A549 (cell line): ENCODE measurements at regions not wholly inside any gene's neighbourhood (a gene's known extent, or its start where the extent isn't known, plus 50 kb on each side); places are given as distances from the start of the nearest gene placed in this dataset.

Experiments
- ATAC-seq, 2 experiments: fragments of 200-7000 bp in 1 of 2; fragments of >200 bp in 1 of 2; cut with Nextera tagmentation in 1 of 2; cut with Tn5 transposase in 1 of 2; 3 replicates each; pipeline versions ENCODE4 v1.8.0 to v1.9.1; 2018 to 2020; ENCODE audit warnings: mild to moderate bottlenecking in 1 of 2, moderate library complexity in 1 of 2
- CTCF ChIA-PET: fragments of 300-600 bp; sonication (Branson Sonifier 250); formaldehyde crosslinking; extraction: SDS; loops from one replicate; lab custom pipeline; 2021; ENCODE audit warnings: antibody characterized with exemption, inconsistent platforms; lab: Yijun Ruan, JAX
- POLR2A ChIA-PET: fragments of 350-600 bp; formaldehyde crosslinking; extraction: SDS; loops from one replicate; lab custom pipeline; 2021; ENCODE audit warnings: antibody characterized with exemption, inconsistent platforms; lab: Yijun Ruan, JAX
- DNase-seq, 2 experiments: peaks; one replicate each; pipeline versions ENCODE4 v3.0.0 to v3.0.0-alpha.2; 2011 to 2016; ENCODE audit warnings: low read depth in 1 of 2, low spot score in 1 of 2
- FAIRE-seq: peaks from 2 replicates; lab custom pipeline; 2011; peaks lifted over from hg19 to GRCh38; lab: Jason Lieb, UNC
- H3K27ac ChIP-seq, 2 experiments: fragments of >200 bp; sonication (Bioruptor Twin); formaldehyde crosslinking; 3 replicates each; pipeline ENCODE4 v1.5.1; 2016 to 2017
- H3K4me1 ChIP-seq: fragments of >200 bp; sonication (Bioruptor Twin); formaldehyde crosslinking; 3 replicates; pipeline ENCODE4 v1.6.1; 2016
- H3K4me2 ChIP-seq: fragments of >200 bp; sonication (Bioruptor Twin); formaldehyde crosslinking; 3 replicates; pipeline ENCODE4 v1.6.1; 2016
- H3K4me3 ChIP-seq: fragments of >200 bp; sonication (Bioruptor Twin); formaldehyde crosslinking; 3 replicates; pipeline ENCODE4 v1.5.1; 2016
- H3K9me3 ChIP-seq: fragments of >200 bp; sonication (Bioruptor Twin); formaldehyde crosslinking; 3 replicates; pipeline ENCODE4 v1.6.1; 2016
- CHD4 ChIP-seq: fragments of 200-600 bp; sonication (generic); IDR thresholded peaks from 2 replicates; pipeline ENCODE4 v1.6.1; 2016; ENCODE audit warnings: antibody characterized with exemption, mild to moderate bottlenecking, borderline replicate concordance
- EHMT2 ChIP-seq: fragments of 200-600 bp; sonication (generic); IDR thresholded peaks from 2 replicates; pipeline ENCODE4 v1.6.1; 2016; ENCODE audit warnings: antibody characterized with exemption, low read depth, mild to moderate bottlenecking, moderate library complexity
- FOXS1 ChIP-seq: fragments of 250-450 bp; sonication (Bioruptor Pico); IDR thresholded peaks from 2 replicates; pipeline ENCODE4 v1.5.0; 2020; ENCODE audit warnings: mild to moderate bottlenecking, moderate library complexity
- HOXA7 ChIP-seq: fragments of 250-450 bp; sonication (Bioruptor Pico); IDR thresholded peaks from 2 replicates; pipeline ENCODE4 v1.5.0; 2020; ENCODE audit warnings: mild to moderate bottlenecking, moderate library complexity
- HOXB13 ChIP-seq: fragments of 250-450 bp; sonication (Bioruptor Pico); IDR thresholded peaks from 2 replicates; pipeline ENCODE4 v1.5.0; 2020; ENCODE audit warnings: low read depth, mild to moderate bottlenecking, moderate library complexity
- JUNB ChIP-seq: fragments of >200 bp; sonication (Bioruptor Twin); formaldehyde crosslinking; IDR thresholded peaks from 2 replicates; pipeline ENCODE4 v1.6.1; 2016
- NFE2L2 ChIP-seq: fragments of 150-350 bp; conservative IDR thresholded peaks from 2 replicates; pipeline ENCODE4 v1.6.1; 2014; ENCODE audit warnings: low read length
- POLR2AphosphoS2 ChIP-seq: conservative IDR thresholded peaks from 2 replicates; pipeline ENCODE4 v1.6.1; 2012; ENCODE audit warnings: low read length, improper control_type of control experiment, inconsistent platforms
- RAD21 ChIP-seq, 2 experiments: fragments of >200 bp in 1 of 2; sonication (Bioruptor Twin) in 1 of 2; formaldehyde crosslinking in 1 of 2; IDR thresholded peaks in 1 of 2; conservative IDR thresholded peaks in 1 of 2; 2 replicates in 1 of 2; 3 replicates in 1 of 2; pipeline ENCODE4 v1.6.1; 2012 to 2018; ENCODE audit warnings: inconsistent platforms in 1 of 2
- RFX5 ChIP-seq: fragments of 450-650 bp; IDR thresholded peaks from 2 replicates; pipeline ENCODE4 v1.7.1; 2014; ENCODE audit warnings: antibody characterized with exemption, mild to moderate bottlenecking, moderate library complexity
- RNF2 ChIP-seq: fragments of 200-600 bp; sonication (generic); IDR thresholded peaks from 2 replicates; pipeline ENCODE4 v1.6.1; 2016; ENCODE audit warnings: low read depth, mild to moderate bottlenecking, antibody characterized with exemption, moderate library complexity, borderline replicate concordance
- SMC3 ChIP-seq: fragments of >200 bp; sonication (Bioruptor Twin); formaldehyde crosslinking; IDR thresholded peaks from 3 replicates; pipeline ENCODE4 v1.6.1; 2018; ENCODE audit warnings: inconsistent platforms
- ZSCAN20 ChIP-seq: fragments of 250-450 bp; sonication (Bioruptor Pico); IDR thresholded peaks from 2 replicates; pipeline ENCODE4 v1.8.0; 2022; ENCODE audit warnings: mild to moderate bottlenecking, moderate library complexity
- WGBS: methylation state at CpG from one replicate; pipeline ENCODE4 v1.1.6; 2017; ENCODE audit errors: missing lambda C conversion rate; 5-methylcytosine and 5-hydroxymethylcytosine counted together
- TF ChIP-seq, protein P1 (sequence below): IDR thresholded peaks from 2 replicates; pipeline ENCODE4 v1.6.1; 2012
- TF ChIP-seq, protein P2 (sequence below): fragments of 250-450 bp; sonication (Bioruptor Pico); IDR thresholded peaks from 2 replicates; pipeline ENCODE4 v1.5.0; 2021; ENCODE audit warnings: mild to moderate bottlenecking, moderate library complexity, borderline replicate concordance
- TF ChIP-seq, protein P3 (sequence below): fragments of 250-450 bp; sonication (Bioruptor Pico); IDR thresholded peaks from 2 replicates; pipeline ENCODE4 v1.5.0; 2020; ENCODE audit warnings: low read depth, mild to moderate bottlenecking, moderate library complexity
- TF ChIP-seq, protein P4 (sequence below): IDR thresholded peaks from 2 replicates; pipeline ENCODE4 v1.6.1; 2012

DNA sequence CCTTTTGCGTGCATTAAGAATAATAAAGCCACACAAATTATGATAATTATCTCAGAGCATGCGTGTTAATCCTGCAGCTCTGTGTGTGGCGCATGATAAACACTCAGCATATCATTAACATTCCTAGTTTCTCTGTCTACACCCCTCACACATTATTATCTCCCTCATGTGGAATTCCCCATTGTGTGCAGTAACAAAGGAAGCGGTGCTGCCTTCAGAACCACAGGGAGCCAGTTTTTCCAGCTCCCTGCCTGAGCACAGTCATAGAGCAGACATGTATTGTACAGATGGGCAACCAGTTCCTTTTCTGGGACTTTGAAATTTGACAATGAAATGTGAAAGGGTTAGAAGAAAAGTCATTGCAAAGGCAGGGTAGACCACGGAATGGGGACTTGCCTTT, 1365.5 kb upstream of the CDH9 start:
- H3K27ac ChIP-seq = no peak overlapping the region; a peak in 1 of 6 replicates
- no peaks in the 10 kb centered on the region for H3K9me3 ChIP-seq
- H3K4me2 ChIP-seq = no peak overlapping the region
- H3K4me3 ChIP-seq = no peak overlapping the region
- peaks cover 13% of the 10 kb centered on the region; the same call in 2 of the 3 replicates for H3K4me1 ChIP-seq
- FAIRE-seq (no peak), ATAC-seq (no peak), DNase-seq (no peak)
- whole genome bisulfite sequencing = 68% methylated on average over 5 of the region's 5 CpGs
- ChIA-PET CTCF (interaction anchor here (1.4 kb wide), 1 partner anchor 58 kb away, joined by 5 read pairs; no protein-coding TSS in a partner anchor), POLR2A (no interaction called here)
- no peak for TF ChIP-seq JUNB
- TF ChIP-seq, protein P1, sequence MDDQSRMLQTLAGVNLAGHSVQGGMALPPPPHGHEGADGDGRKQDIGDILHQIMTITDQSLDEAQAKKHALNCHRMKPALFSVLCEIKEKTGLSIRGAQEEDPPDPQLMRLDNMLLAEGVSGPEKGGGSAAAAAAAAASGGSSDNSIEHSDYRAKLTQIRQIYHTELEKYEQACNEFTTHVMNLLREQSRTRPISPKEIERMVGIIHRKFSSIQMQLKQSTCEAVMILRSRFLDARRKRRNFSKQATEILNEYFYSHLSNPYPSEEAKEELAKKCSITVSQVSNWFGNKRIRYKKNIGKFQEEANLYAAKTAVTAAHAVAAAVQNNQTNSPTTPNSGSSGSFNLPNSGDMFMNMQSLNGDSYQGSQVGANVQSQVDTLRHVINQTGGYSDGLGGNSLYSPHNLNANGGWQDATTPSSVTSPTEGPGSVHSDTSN = no peak

DNA sequence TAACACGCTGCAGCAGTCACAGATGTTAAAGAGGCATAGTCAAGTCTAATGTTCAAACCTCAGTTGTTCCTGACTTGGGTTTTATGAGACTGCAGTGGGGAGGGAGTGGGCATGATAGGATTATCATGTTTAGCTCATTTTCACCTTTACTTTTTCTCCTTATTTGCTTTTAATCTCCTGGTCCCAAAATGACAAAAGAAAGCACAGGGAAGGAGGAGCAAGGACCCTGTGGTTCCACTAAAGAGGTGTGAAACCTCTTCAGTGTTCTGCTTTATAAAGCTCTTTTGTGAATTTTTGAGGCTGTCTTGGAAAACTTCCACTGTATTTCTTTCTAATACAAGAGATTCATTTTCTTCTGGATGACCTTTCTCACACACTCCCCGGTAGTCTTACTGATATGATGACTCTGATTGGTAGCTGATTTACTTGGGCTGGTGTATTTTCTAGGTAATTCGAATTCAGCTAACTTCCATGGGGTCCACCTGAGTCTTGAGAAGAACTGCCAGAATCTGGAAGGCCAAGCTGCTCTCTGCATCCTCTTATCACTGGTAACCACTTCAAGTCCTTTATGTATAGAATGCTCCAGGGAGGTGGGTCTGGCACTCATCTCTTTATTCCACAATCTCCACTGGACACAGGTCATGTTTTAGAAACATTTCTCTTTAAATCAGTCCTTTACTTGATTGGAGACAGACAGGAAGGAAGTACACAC, 1364.4 kb upstream of the CDH9 start:
- Histone ChIP-seq H3K4me1 (peaks cover 5% of the 10 kb centered on the region; the same call in 2 of the 3 replicates), H3K27ac (no peak overlapping the region), H3K4me3 (no peak overlapping the region), H3K9me3 (no peaks in the 10 kb centered on the region), H3K4me2 (no peak overlapping the region)
- no peak for ATAC-seq
- no peak for FAIRE-seq
- DNase-seq = no peak
- WGBS = 31% methylated on average over 3 of the region's 3 CpGs
- TF ChIP-seq, protein P1 = no peak
- TF ChIP-seq RAD21 (conservative IDR thresholded peaks at IDR 0.05 in 1 of 2, IDR thresholded peaks at IDR 0.05 in 1 of 2) (no peak), HOXB13 (CRISPR knock-in tag) (no peak), NFE2L2 (no peak), RNF2 (no peak), FOXS1 (CRISPR knock-in tag) (no peak), EHMT2 (no peak), HOXA7 (CRISPR knock-in tag) (no peak), SMC3 (no peak), ZSCAN20 (CRISPR knock-in tag) (no peak), RFX5 (no peak), POLR2AphosphoS2 (no peak), CHD4 (no peak)
- TF ChIP-seq, protein P2, sequence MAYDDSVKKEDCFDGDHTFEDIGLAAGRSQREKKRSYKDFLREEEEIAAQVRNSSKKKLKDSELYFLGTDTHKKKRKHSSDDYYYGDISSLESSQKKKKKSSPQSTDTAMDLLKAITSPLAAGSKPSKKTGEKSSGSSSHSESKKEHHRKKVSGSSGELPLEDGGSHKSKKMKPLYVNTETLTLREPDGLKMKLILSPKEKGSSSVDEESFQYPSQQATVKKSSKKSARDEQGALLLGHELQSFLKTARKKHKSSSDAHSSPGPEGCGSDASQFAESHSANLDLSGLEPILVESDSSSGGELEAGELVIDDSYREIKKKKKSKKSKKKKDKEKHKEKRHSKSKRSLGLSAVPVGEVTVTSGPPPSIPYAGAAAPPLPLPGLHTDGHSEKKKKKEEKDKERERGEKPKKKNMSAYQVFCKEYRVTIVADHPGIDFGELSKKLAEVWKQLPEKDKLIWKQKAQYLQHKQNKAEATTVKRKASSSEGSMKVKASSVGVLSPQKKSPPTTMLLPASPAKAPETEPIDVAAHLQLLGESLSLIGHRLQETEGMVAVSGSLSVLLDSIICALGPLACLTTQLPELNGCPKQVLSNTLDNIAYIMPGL = no peak
- TF ChIP-seq, protein P3, sequence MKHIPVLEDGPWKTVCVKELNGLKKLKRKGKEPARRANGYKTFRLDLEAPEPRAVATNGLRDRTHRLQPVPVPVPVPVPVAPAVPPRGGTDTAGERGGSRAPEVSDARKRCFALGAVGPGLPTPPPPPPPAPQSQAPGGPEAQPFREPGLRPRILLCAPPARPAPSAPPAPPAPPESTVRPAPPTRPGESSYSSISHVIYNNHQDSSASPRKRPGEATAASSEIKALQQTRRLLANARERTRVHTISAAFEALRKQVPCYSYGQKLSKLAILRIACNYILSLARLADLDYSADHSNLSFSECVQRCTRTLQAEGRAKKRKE (CRISPR knock-in tag) = no peak
- TF ChIP-seq, protein P4, sequence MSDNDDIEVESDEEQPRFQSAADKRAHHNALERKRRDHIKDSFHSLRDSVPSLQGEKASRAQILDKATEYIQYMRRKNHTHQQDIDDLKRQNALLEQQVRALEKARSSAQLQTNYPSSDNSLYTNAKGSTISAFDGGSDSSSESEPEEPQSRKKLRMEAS = no peak
- ChIA-PET CTCF (interaction anchor here (1.4 kb wide), 1 partner anchor 57 kb away, joined by 5 read pairs; no protein-coding TSS in a partner anchor), POLR2A (no interaction called here)
